Testis (tissue), 2 donors: ENCODE measurements at regions not wholly inside any gene's neighbourhood (a gene's known extent, or its start where the extent isn't known, plus 50 kb on each side); places are given as distances from the start of the nearest gene placed in this dataset.

Source experiments
- DNase-seq: peaks from one replicate; pipeline ENCODE4 v3.0.0-alpha.2; 2019
- H3K27ac ChIP-seq, 2 donors: fragments of 200-600 bp; sonication (generic); one replicate each; pipeline ENCODE4 v1.5.1; 2019
- H3K27me3 ChIP-seq: fragments of 200-600 bp; sonication (generic); one replicate; pipeline ENCODE4 v1.5.1; 2019
- H3K36me3 ChIP-seq: fragments of 200-600 bp; sonication (generic); one replicate; pipeline ENCODE4 v1.5.1; 2017; ENCODE audit warnings: low read depth; ENCODE audit errors: missing control alignments
- H3K4me1 ChIP-seq: fragments of 200-600 bp; sonication (generic); one replicate; pipeline ENCODE4 v1.5.1; 2019
- H3K4me3 ChIP-seq, 2 donors: fragments of 200-600 bp; sonication (generic); one replicate each; pipeline ENCODE4 v1.5.1; 2017 to 2019
- H3K9me3 ChIP-seq: fragments of 200-600 bp; sonication (generic); one replicate; pipeline ENCODE4 v1.5.1; 2017
- CTCF ChIP-seq, 3 experiments: fragments of 450-650 bp in 2 of 3; fragments of 200-600 bp in 1 of 3; sonication (generic) in 1 of 3; IDR thresholded peaks; one replicate each; pipeline ENCODE4 v1.5.1; 2016 to 2019; ENCODE audit warnings: antibody characterized with exemption in 3 of 3, mild to moderate bottlenecking in 2 of 3, moderate library complexity in 1 of 3
- POLR2A ChIP-seq: fragments of 450-650 bp; IDR thresholded peaks from one replicate; pipeline ENCODE4 v1.6.1; 2017; ENCODE audit warnings: antibody characterized with exemption, mild to moderate bottlenecking, moderate library complexity
- WGBS, 2 donors: methylation state at CpG; one replicate each; pipeline ENCODE4 v1.1.5; 2018; 5-methylcytosine and 5-hydroxymethylcytosine counted together
- intact Hi-C: fragments of 100-400 bp; cut with DNase I; formaldehyde crosslinking; loops from one replicate; pipeline ENCODE4 v1.15.1; 2023; ENCODE audit warnings: low total_unique reads

GRCh38 chr6:156350337-156350736 lies 426.8 kb upstream of the ARID1B start:
- Histone ChIP-seq H3K4me1 (no peaks in the 10 kb centered on the region), H3K4me3 (no peak overlapping the region), H3K27me3 (no peaks in the 10 kb centered on the region), H3K27ac (no peak overlapping the region), H3K9me3 (no peaks in the 10 kb centered on the region), H3K36me3 (no peaks in the 10 kb centered on the region)
- 92% methylated on average over 4 of the region's 4 CpGs for WGBS, 2 donors
- no peak for DNase-seq
- intact Hi-C loops: no loop called here
- TF ChIP-seq POLR2A (no peak), CTCF (IDR thresholded peaks at IDR 0.05) (no peak)

- Histone ChIP-seq H3K9me3 (no peaks in the 10 kb centered on the region), H3K36me3 (no peaks in the 10 kb centered on the region), H3K27ac (no peak overlapping the region), H3K4me1 (no peaks in the 10 kb centered on the region), H3K4me3 (no peak overlapping the region), H3K27me3 (no peaks in the 10 kb centered on the region)
- intact Hi-C loops: no loop called here
- DNase-seq: no peak
- TF ChIP-seq CTCF (IDR thresholded peaks at IDR 0.05) (no peak), POLR2A (no peak)
- WGBS, 2 donors: 69 to 92% methylated on average over 2 of the region's 2 CpGs
These were observed 428.3 kb upstream of the ARID1B start for GRCh38 chr6:156348849-156349248.

- Histone ChIP-seq H3K4me3 (no peak overlapping the region), H3K27me3 (no peaks in the 10 kb centered on the region), H3K4me1 (no peaks in the 10 kb centered on the region), H3K36me3 (no peaks in the 10 kb centered on the region), H3K9me3 (no peaks in the 10 kb centered on the region), H3K27ac (no peak overlapping the region)
- intact Hi-C loops: no loop called here
- no peak for DNase-seq
- WGBS, 2 donors: 75 to 76% methylated on average over 4 of the region's 4 CpGs
- no peak for TF ChIP-seq POLR2A
- TF ChIP-seq CTCF (IDR thresholded peaks at IDR 0.05): no peak
These were observed 428.8 kb upstream of the ARID1B start for GRCh38 chr6:156348424-156348823.

GRCh38 chr6:156347656-156348055 lies 429.5 kb upstream of the ARID1B start:
- TF ChIP-seq POLR2A: no peak
- TF ChIP-seq CTCF (IDR thresholded peaks at IDR 0.05): no peak
- H3K4me3 ChIP-seq: no peak overlapping the region
- no peaks in the 10 kb centered on the region for H3K4me1 ChIP-seq
- intact Hi-C loops: no loop called here
- 44 to 71% methylated on average over 6 of the region's 6 CpGs for WGBS, 2 donors
- H3K27me3 ChIP-seq: no peaks in the 10 kb centered on the region
- DNase-seq: no peak
- H3K27ac ChIP-seq: no peak overlapping the region
- no peaks in the 10 kb centered on the region for H3K36me3 ChIP-seq
- H3K9me3 ChIP-seq: no peaks in the 10 kb centered on the region

- 62 to 66% methylated on average over 7 of the region's 7 CpGs for whole genome bisulfite sequencing, 2 donors
- Histone ChIP-seq H3K4me3 (no peak overlapping the region), H3K27me3 (no peaks in the 10 kb centered on the region), H3K27ac (no peak overlapping the region), H3K4me1 (no peaks in the 10 kb centered on the region), H3K9me3 (no peaks in the 10 kb centered on the region), H3K36me3 (no peaks in the 10 kb centered on the region)
- no peak for DNase-seq
- intact Hi-C loops: no loop called here
- TF ChIP-seq CTCF (IDR thresholded peaks at IDR 0.05) (no peak), POLR2A (no peak)
These were observed 429.9 kb upstream of the ARID1B start for GRCh38 chr6:156347246-156347645.
